ENCODE measurements at regions not wholly inside any gene's neighbourhood (a gene's known extent, or its start where the extent isn't known, plus 50 kb on each side); places are given as distances from the start of the nearest gene placed in this dataset.

DNA sequence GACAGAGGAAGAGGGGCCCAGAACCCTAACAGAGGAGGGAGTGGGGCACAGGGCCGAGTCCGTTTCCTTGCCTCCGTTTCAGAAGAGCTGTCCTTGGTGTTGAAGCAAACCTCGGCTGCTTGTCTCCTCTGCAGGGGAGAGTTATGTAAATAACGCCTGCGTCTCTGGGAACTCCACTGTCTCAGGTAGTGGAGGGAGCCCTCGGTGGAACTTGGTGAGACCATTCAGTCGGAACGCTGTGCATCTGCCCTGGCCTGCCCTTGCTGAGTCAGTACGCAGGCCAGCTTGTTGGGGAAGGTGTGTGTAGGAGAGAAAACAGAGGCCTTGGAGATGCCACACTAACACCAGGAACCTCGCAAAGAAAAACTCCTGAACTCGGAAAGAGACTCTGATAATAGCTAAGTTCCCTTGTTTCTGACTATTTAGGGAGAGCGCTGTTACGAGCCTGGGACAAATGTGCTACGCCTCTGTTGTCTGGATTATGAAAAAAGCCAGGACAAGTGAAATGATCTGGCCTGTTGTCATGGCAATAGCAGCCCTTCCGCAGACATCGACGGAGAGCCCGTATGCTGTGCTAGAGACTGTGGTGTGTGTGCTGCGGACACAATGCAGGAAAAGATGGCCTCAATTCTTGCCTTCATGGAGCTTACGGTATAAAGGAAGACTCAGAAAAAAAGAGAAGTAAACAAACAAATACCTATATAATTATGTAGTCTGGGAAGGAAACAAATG lies 94.6 kb upstream of the AKT3 start:
- DNase-seq (ENCODE audit: low read depth) = no peak

DNA sequence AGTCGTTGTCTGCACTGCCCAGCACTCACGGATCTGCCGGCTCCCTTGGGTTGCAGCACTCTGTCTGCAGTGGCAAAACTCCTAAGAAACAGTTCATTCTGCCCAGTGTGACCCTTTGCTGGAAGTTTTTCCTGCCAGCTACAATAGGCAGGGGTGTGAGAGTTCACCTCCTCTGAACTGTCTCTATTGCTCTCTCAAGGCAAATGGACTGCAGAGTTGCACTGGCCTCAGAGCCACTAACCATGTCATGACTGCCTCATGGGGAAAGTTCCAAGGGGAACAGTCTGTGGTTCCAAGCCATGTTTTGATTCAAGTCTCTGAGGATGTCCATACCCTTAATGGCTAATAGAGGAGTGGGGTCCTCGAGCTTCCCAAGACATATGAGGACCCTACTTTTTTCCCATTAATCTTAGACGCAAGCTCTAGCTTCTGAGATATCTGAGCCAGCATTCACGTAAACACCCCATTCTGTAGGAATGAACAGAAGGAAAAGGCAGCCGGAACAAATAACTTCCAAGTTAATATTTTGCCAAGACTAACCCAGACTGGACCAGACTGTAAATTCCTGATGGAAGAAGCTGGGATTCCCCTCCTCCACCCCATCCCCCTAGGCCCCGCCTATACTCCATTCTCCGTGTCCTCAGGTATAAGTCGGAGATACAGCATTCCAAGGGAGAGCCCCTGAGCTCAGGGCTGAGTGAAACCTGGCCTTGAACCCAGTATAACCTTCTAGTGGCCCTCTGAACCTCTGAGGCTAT lies 93.8 kb upstream of the AKT3 start:
- DNase-seq (ENCODE audit: low read depth) = no peak

DNA sequence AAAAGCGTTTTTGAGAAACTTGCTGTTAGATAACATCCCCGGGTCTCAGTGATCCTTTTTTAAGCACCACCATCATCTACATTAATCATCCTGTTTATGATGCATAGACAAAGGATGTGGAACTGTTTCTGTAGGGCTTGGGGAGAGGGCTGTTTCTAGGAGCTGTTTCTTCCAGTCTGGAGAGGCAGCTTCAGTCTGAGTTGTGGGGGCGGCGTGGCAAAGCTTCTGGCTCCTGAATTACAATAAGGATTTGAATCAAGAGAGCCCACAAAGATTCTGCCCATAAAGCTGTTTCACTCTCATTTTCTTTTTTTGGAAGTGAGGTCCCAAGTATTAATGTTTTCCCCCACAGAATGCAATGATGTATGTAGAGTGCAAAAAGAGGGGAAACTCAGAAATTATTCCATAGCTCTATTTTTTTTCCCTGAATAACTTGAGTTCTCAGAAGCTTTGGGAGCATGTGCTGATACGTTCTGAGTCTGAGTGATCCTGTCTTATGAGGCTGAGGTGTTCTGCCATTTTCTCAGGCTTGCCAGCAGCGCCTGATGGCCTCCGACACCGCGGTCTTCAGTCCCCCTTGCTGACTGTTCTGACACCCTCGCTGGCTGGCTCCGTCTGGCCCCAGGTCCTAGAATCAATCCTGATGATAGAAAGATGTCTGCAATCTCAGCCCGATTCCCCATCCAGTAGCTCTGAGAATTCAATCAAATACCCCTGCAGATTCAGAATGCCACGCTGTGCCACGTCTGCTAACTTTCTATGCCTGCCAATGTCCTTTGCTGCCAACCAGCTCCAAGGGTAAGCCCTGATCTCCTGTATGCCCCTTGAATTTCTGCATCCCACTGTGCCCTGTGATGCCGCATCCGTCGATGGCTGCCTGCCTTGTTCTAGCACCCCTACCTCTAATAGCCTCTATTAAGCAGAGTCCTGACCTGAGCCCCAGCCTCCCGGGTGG lies 92.4 kb upstream of the AKT3 start:
- no peak for DNase-seq (ENCODE audit: low read depth)

DNA sequence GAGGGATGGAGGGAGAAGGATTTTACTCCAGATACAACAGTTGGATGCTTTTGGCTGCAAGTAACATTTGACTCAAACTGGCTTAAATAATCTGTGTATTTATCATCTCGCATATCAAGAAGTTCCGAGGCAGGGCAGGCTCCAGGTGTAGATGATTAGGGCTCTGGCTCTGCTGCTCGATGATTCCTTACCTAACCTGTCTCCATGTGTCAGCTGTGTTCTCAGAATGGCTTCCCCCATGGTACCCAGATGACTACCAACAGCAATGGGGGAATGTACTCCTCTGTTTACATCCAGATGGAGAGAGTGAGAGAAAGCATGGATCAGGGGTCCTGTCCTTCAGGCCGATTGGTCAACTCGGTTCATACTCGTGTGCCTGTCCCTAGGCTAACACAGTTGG lies 90.4 kb upstream of the AKT3 start:
- DNase-seq (ENCODE audit: low read depth) = no peak

DNA sequence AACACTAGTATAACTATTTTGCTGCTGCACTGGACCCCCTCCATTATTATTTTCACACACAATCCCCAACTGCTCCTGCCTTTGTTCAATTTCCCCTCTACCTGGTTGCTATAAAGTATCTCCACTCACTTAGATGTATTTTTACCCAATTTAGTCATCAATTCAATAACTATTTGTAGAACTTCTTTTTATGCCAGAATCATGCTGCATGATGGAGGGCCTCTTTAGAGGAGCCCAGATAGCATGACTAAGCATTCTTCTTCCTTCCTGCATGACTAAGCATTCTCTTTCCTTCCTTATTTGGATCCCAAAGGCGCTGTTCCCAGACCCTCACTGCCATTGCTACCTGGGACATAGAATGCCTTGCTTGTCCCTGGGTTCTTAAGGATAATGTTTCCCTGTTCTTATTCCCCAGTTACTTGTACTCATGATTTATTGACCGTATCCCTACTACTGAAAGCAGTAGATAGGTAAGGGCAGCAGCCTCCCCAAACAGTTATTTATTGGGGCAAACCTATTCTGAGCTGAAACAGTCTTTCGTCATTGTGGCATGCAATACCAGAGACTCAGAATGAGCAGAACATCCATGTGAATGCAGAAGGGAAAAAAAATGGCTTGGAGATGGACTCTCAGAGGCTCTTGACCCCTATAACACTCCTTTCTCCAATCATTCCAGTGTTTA lies 89.3 kb upstream of the AKT3 start:
- no peak for DNase-seq (ENCODE audit: low read depth)

DNA sequence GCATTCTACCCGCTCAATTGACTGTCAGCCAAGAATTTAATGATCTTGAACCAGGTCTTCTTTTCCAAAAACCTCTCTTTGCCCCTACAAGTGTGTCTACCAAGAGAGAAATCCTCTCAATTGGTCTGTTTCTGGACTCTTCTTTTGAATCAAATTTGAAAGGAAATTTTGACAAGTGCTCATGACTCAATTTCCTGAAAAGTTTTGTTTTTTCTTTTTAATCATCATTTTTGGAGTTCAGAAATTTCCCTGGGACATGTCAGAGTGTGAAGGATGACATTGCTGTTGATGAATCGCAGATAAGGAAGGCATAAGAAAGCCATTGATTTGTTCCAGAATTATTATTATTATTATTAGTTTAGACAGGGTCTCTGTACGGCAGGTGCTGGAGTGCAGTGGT lies 88.2 kb upstream of the AKT3 start:
- no peak for DNase-seq (ENCODE audit: low read depth)

DNA sequence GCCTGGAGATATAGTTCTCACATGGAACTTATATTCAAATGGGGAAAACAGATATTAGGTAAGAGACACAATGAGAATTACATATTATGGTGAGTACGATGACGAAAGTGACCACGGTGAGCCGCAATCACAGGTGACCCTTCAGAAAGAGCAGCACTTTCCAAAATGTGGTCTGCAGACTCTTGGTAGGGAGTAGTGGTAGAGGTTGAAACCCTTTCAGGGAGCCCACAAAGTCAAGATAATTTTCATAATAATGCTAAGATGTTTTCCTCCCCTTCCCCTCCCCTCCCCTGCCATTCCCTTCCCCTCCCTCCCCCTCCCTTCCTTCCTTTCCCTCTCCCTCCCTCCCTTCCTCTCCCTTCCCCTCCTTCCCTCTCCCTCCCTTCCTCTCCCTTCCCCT lies 83.5 kb upstream of the AKT3 start:
- DNase-seq (ENCODE audit: low read depth) = no peak

DNA sequence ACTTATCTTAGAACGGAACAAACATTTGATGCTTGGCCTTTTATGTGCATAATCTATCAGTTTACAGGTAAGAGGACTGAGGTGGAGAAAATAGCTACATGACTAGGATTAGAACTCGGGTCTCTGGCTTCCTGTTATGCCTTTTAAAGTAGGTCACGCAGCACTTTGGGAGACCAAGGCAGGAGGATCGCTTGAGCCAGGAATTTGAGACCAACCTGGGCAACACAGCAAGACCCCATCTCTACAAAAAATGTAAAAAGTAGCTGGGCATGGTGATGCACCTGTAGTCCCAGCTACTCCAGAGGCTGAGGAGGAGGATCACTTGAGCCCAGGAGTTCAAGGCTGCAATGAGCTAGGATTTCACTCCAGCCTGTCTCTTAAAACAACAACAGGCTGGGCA lies 81.9 kb upstream of the AKT3 start:
- DNase-seq (ENCODE audit: low read depth) = no peak

DNA sequence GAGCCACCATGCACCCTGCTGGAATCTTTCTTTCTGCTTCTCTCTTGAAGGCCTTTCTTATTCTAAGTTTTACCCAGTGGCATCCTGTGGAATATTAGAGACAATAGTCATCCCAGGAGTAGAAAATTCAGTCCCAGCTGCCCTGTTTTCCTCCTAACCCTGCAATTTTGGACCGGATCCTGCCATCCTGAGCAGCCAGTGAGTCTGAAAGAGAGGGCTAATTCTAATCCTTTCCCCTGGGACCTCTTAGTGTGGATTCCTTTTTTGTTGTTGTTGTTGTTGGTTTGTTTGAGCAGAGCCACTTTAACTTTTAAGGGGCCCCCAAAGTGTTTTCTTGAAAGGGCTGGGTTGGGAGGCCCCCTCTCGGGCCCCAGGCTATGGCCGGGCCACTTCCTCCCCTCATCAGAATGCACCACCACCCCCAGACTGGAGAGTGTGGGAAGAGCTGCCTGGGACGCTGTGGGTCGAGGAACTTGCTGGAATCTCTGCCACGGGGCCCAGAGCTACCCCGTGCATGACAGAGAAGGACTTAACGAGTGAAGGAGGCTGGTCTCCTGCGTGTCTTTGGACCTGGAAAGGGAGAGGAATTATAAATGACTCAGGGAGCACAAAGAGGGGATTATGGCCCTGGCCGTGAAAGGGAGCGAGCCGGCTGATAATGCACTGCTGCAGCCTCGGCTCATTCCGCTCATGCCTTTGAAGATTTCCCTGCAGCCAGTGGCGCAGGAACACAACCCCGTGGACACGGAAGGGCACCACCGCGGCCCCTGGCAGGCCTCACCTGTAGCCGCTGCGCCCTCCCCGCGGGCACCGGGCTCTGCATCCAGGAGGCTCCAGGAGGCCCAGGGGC lies 81.0 kb upstream of the AKT3 start:
- no peak for DNase-seq (ENCODE audit: low read depth)

DNA sequence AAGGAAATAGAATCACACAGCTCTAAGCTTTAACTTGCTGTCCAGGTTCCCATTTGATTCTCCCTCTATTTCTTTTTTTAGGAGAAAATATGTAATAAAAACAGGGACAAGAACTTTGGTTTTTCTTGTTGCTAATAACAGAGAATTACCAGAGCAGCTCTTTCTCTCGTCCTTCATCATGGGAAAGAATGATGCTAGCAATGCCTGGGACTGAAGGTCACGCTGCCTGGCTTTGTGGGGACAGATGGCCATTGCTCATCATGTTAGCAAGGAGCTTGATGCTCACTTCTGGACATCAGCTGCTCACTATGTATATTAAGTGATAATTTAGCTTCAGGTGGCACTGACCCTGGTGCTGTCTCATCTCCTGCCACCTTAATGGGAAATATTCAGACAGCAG lies 77.3 kb upstream of the AKT3 start:
- no peak for DNase-seq (ENCODE audit: low read depth)

DNA sequence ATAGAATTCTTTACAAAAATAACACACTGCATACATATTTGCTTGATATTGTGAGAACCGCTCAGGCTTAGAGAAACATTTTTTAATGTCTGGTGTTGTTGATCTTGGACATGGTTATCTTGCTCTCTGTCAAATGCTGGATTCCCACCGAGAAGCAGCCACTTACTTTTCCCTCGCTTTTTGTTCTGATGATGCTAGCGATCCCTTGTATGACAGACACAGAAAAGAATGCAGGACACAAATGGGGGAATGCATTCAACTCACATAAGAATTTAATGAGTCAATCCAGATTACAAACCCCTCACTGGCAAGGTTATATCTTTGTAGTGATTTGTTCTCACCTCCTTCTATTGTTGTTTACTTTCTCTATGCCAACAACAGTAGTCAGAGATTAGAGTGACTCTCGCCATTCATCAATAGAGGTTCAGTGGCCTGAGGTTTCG lies 76.8 kb upstream of the AKT3 start:
- DNase-seq (ENCODE audit: low read depth) = peak; percentile 66

DNA sequence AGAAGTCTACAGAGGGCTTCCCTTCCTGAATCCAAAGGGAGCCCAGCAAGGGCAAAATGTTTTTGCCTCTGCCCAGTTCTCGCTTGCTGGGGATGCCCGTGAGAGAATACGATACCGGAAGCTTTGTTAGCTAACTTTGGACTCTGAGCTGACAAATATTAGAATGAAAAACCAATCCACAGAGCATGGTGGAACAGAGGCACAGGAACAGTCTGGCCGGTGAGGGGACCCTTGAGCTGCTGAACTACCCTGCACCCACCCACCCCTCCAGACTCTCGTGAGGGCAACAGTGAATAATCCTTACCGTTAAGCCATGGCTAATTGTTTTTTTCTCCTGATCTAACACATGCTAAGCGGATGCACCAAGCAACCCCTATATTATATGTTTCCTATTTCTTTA lies 76.3 kb upstream of the AKT3 start:
- no peak for DNase-seq (ENCODE audit: low read depth)

DNA sequence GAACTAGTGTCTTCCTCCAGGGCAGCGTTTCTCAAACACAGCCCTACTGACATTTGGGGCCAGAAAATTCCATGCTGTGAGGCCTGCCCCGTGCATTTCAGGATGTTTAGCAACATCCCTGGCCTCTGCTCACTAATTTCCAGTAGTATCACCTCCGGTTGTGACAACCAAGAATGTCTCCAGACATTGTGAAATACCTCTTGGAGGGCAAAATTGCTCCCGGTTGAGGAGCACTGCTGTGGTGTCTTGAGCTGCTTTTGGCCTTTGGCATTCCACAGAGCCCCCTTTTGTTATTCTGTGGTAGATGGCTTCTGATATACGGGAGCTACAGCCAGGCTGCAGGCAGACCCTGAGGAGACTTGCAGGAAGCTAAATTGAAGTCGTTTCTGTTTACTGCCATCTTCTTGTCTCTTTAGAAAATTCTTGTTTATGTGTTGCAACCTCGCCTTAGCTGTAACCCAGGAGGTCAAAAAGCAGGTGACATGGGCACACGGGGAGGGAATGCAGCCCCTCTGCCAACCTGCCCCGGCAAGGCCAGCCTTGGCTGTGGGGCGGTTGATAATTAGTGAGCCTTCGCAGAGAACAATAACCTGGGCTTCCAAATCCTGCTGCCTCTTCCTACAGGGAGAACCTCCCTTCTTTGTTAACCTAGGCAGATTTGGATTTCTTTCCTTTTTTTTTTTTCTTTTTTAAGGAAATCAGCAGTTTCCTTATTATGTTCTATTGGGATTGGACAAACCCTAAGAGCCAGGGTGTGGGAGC lies 74.7 kb upstream of the AKT3 start:
- no peak for DNase-seq (ENCODE audit: low read depth)

DNA sequence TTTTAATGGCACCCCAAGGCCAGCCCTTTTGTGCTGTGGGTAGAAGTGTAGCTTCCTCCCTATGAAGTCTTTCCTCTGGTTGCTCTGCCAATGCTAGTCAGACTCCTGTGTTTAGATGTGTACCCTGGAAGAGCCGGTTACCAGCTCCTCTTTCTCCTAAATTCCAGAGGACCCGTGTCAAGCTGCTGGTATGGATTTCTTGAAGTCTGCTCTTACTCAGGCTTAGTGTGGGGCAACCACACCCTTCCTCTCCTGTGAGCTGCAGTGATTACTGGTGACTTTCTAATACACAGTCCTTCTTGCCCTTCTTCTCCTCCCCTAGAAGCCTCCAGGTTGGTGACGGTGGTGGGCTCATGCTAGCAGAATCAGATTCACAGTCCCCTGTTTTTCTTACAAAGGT lies 74.1 kb upstream of the AKT3 start:
- peak; percentile 51 for DNase-seq (ENCODE audit: low read depth)

DNA sequence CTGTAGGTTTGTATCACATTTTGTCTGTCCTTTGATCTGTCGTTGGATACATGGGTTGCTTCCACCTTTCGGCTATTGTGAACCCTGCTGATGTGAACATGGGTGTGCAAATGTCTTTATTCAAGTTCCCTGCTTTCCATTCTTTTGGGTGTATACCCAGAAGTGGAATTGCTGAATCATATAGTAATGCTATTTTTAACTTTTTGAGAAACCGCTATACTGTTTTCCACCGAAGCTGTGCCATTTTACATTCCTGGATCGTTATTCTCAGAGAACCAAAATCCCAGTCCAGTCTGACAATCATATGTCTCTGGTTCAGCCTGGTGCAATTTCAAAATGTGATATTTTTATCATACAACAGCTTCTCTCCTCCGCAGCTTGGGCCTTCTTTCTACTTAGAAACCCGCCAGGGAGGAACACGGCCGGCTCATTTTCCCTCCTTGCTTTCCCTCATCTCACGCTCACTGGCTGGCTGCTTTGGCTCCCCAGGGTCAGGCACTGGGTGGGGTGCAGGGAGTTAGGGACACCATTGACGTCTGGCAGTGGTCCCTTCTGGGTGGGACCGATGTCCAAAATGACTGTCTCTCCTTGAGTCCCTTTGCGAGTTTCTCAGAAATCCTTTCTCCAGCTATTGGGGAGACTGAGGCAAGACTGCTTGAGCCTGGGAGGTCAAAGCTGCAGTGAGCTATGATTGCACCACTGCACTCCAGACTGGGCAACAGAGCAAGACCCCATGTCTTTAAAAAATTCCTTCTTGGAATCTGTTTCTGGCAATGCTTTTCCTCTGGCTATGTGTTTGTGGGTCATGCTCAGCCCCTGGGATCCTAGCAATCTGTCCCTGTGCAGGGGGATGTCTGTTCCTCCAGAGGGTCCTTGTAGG lies 73.5 kb upstream of the AKT3 start:
- no peak for DNase-seq (ENCODE audit: low read depth)

DNA sequence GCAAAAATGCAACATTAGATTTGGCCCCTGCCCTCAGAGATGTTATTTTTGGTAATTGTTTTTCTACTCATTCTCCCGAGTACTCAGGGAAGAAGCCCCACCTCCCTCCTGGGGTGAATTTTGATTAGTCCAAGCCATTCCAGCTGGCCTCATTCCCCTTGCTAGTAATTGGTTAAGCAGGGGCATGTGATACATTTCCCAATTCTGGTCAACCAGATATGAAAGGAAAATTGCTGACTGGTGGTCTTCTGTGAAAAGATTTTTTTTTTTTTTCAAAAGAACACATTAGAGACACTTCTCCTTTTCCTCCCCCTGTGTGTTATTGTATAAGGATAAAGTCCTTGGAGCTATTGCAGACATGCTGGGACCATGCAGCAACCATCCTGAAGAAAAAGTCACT lies 71.1 kb upstream of the AKT3 start:
- no peak for DNase-seq (ENCODE audit: low read depth)

DNA sequence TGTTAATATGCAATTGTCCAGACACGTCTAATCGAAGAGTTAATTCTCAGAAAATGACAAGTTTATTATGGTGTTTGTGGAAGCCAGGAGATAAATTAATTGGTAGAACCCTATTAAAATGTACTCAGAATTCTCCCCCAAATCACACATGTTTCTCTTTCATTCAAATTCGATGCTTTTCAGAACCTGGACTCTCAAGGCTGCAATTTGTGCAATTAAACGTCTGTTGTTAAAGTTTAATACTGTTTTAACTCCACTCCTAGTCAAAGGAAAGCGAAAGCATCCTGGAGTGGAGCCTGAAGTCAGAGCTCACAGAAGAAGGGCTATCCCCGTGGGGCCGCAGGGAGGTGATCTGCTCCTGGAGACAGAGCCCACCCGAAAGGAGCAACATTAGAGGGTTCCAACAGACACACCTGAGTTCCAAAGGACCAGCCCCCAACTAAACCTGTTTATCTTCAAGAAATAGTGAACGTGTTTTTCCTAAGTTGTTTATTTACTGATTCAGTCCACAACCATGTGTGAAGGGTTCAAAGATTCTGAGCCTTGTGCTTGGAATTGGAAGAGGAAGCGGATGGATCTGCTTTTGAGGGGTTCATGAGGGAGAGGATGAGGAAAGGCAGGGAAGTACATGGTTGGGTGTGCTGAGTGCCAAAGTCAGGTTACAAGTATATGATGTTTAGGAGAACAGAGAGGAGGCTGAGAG lies 68.0 kb upstream of the AKT3 start:
- no peak for DNase-seq (ENCODE audit: low read depth)

DNA sequence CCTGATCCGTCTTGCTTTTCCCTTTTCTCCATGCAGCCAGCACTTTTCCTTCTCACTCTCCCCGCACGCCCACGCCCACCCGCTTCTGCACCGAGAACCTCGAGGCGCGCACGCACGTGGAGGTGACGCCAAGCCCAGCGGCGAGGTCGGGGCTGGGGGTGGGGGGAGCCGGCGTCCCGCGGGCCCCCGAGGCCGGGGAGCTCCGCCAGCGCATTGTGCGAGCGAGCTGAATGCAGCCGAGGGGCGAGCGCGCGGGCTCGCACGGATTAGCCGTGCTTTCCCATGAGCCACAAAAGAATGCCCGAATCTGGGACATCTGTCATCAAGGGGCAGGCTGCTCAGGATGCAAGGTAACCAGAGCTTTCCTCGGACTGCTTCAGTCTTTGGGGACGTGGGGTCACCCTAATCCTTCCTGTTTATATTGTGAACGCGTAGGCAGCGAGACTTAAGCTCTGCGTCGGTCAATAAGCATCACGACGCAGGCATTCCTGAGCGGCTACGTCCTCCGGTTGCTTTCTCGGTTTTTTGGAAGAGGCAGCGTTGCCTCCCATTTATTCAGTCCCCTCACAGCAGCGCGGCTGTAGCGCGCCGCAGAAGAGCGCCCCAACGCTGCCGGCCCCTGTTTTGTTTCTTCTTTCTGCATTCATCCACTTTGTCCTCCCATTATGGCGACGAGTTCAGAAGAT lies 67.3 kb upstream of the AKT3 start:
- peak; percentile 43 for DNase-seq (ENCODE audit: low read depth)
